Suppressor macrophage (primary cell): ENCODE measurements at regions not wholly inside any gene's neighbourhood (a gene's known extent, or its start where the extent isn't known, plus 50 kb on each side); places are given as distances from the start of the nearest gene placed in this dataset.

Experiments
- DNase-seq, 4 experiments: peaks; one replicate each; pipeline ENCODE4 v3.0.0-alpha.2; 2020 to 2022

GRCh38 chr15:70154718-70155347 lies 57.1 kb upstream of the TLE3 start:
- no peak for DNase-seq

- DNase-seq, result peak; percentile 38 to 73 (median 56)
These were observed 56.4 kb upstream of the TLE3 start for GRCh38 chr15:70153921-70154717.

GRCh38 chr15:70152070-70152480 lies 54.4 kb upstream of the TLE3 start:
- DNase-seq, result peak; percentile 78 to 91 (median 82)

- peak; percentile 42 to 89 (median 66) for DNase-seq
These were observed 53.7 kb upstream of the TLE3 start for GRCh38 chr15:70151462-70151861.

GRCh38 chr15:70151003-70151402 lies 53.3 kb upstream of the TLE3 start:
- no peak for DNase-seq

GRCh38 chr15:70150405-70150747 lies 52.7 kb upstream of the TLE3 start:
- no peak for DNase-seq

- DNase-seq, result peak in 2 of 4 experiments; percentile 20 to 38
These were observed 52.1 kb upstream of the TLE3 start for GRCh38 chr15:70149667-70150404.

GRCh38 chr15:70147778-70148177 lies 50.1 kb upstream of the TLE3 start:
- no peak for DNase-seq
